DOHH2 (cell line): ENCODE measurements at regions not wholly inside any gene's neighbourhood (a gene's known extent, or its start where the extent isn't known, plus 50 kb on each side); places are given as distances from the start of the nearest gene placed in this dataset.

Experiments used
- H3F3A ChIP-seq: fragments of 200-600 bp; sonication (generic), shearing (Covaris generic); 2 replicates; pipeline ENCODE4 v1.6.0; 2016; ENCODE audit warnings: antibody characterized with exemption, mild to moderate bottlenecking; ENCODE audit not compliant: control insufficient read depth, insufficient read depth
- H3K27ac ChIP-seq: fragments of 200-600 bp; sonication (generic); 2 replicates; pipeline ENCODE4 v1.5.1; 2014; ENCODE audit warnings: low read depth, mild to moderate bottlenecking, low read length, moderate library complexity
- H3K27me3 ChIP-seq: fragments of 200-600 bp; sonication (generic); 2 replicates; pipeline ENCODE4 v1.6.1; 2014; ENCODE audit warnings: mild to moderate bottlenecking, low read length, mixed read lengths; ENCODE audit not compliant: control insufficient read depth
- H3K36me3 ChIP-seq: fragments of 200-600 bp; sonication (generic); 2 replicates; pipeline ENCODE4 v1.6.1; 2014; ENCODE audit warnings: mild to moderate bottlenecking, low read length, moderate library complexity, mixed read lengths; ENCODE audit not compliant: control insufficient read depth
- H3K4me1 ChIP-seq: fragments of 200-600 bp; sonication (generic); 2 replicates; pipeline ENCODE4 v1.6.1; 2014; ENCODE audit warnings: mild to moderate bottlenecking, low read length, mixed read lengths; ENCODE audit not compliant: control insufficient read depth
- H3K4me2 ChIP-seq: fragments of 200-600 bp; sonication (generic); 2 replicates; pipeline ENCODE4 v1.6.0; 2014; ENCODE audit warnings: mild to moderate bottlenecking, low read length, moderate library complexity
- H3K4me3 ChIP-seq: fragments of 200-600 bp; sonication (generic); 2 replicates; pipeline ENCODE4 v1.5.1; 2014; ENCODE audit warnings: mild to moderate bottlenecking, low read length, mixed read lengths
- H3K79me2 ChIP-seq: fragments of 200-600 bp; sonication (generic); 2 replicates; pipeline ENCODE4 v1.6.1; 2014; ENCODE audit warnings: mild to moderate bottlenecking, low read length, mixed read lengths; ENCODE audit not compliant: control insufficient read depth
- H3K9me2 ChIP-seq: fragments of 200-600 bp; sonication (generic); replicated peaks from 2 replicates; pipeline ENCODE4 v1.6.1; 2014; ENCODE audit warnings: mild to moderate bottlenecking, low read length, mixed read lengths; ENCODE audit not compliant: control insufficient read depth
- H3K9me3 ChIP-seq: fragments of 200-600 bp; sonication (generic); 2 replicates; pipeline ENCODE4 v1.6.1; 2014; ENCODE audit warnings: antibody characterized with exemption, low read length, mixed read lengths; ENCODE audit not compliant: control insufficient read depth, insufficient read depth
- H4K20me1 ChIP-seq: fragments of 200-600 bp; sonication (generic); 2 replicates; pipeline ENCODE4 v1.6.0; 2014; ENCODE audit warnings: low read depth, mild to moderate bottlenecking, antibody characterized with exemption, low read length, moderate library complexity; ENCODE audit not compliant: control insufficient read depth, insufficient read depth
- EZH2phosphoT487 ChIP-seq: fragments of 200-600 bp; sonication (generic); IDR thresholded peaks from 2 replicates; pipeline ENCODE4 v1.6.1; 2017; ENCODE audit warnings: borderline replicate concordance, mild to moderate bottlenecking, antibody characterized with exemption, low read length, moderate library complexity, mixed read lengths
- TF ChIP-seq, protein P1 (sequence below): fragments of 200-600 bp; sonication (generic); IDR thresholded peaks from one replicate; pipeline ENCODE4 v1.5.1; 2014; ENCODE audit warnings: antibody characterized with exemption, mild to moderate bottlenecking, low read depth, low read length; ENCODE audit not compliant: poor library complexity, severe bottlenecking

DNA sequence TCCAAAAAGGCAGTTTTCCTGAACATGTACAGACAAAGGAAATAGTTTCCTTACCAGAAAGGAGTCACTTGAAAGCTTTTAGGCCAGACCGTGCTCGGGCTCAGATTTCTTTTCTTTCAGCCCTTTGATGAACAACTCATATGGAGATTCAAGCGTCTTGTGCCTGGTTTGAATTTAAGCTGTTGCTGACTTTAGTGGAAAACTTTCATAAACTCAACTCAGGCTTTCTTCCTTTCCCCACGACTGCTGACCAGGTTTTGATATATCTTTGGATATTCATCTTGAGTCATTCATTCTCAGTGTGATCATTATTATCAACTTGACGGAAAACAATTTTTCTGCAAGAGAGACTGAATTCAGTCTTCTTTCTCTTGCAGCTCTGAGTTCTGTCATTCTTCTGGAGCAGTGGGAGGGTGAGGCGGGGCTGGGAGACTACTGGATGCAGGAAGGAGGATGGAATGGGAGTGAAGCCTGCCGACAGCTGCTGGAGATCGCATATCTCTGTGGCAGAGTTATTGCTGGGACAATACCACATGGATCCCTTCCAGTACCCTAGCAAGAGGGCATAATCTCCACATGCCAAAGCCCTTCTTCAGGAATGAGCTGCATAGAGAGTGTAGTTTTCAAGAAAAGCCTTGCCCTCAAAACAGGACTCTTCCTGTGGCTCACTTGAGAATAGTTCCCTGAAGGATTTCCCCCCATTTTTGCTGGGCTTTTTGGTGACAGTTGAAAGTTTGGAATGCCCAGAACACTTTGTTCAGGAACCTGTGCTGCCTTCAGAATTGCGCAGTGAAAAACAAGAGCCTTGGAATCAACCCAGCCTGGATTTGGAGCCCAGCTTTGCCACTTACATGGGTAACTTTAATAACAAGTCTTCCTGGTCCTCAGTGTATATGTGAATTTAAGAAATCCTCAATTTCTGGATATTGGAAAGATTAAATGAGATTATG is 364.4 kb downstream of the ZNF521 start:
- Histone ChIP-seq H3K79me2 (no peaks in the 10 kb centered on the region), H3K4me2 (no peak overlapping the region), H3K9me3 (no peaks in the 10 kb centered on the region), H4K20me1 (no peaks in the 10 kb centered on the region), H3K9me2 (no peaks in the 10 kb centered on the region), H3F3A (no peaks in the 10 kb centered on the region), H3K4me1 (no peaks in the 10 kb centered on the region), H3K36me3 (no peaks in the 10 kb centered on the region), H3K27me3 (no peaks in the 10 kb centered on the region), H3K4me3 (no peak overlapping the region), H3K27ac (no peak overlapping the region)
- no peak for TF ChIP-seq EZH2phosphoT487
- TF ChIP-seq, protein P1, sequence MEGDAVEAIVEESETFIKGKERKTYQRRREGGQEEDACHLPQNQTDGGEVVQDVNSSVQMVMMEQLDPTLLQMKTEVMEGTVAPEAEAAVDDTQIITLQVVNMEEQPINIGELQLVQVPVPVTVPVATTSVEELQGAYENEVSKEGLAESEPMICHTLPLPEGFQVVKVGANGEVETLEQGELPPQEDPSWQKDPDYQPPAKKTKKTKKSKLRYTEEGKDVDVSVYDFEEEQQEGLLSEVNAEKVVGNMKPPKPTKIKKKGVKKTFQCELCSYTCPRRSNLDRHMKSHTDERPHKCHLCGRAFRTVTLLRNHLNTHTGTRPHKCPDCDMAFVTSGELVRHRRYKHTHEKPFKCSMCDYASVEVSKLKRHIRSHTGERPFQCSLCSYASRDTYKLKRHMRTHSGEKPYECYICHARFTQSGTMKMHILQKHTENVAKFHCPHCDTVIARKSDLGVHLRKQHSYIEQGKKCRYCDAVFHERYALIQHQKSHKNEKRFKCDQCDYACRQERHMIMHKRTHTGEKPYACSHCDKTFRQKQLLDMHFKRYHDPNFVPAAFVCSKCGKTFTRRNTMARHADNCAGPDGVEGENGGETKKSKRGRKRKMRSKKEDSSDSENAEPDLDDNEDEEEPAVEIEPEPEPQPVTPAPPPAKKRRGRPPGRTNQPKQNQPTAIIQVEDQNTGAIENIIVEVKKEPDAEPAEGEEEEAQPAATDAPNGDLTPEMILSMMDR = no peak

DNA sequence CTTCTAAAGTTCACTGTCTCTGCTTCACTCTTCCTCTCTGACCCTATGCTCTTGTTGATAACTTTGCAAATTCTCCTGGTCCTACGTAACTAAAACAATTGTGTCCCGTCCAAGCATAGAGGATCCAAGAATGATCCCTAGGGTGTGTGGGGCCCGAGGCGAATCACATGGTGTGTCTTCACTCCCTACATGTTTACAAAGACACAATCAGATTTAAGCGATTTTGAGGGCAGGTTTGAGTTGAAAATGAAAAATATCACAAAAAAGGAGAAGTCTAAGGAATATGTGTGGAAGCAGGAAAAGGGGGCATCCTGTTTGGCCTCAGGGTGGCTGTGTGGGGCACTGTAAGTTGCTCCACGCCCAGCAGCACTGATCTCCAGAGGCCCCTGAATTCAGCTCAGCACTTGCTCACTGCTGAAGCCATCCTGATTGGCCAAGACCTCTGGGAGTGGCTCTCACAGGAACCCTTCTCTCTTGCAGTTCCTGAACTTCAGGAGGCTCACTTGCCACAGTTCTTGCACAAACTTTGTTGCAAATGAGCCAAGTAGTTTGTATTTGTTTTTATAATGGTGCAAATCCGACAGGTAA is 363.6 kb downstream of the ZNF521 start:
- H3K27me3 ChIP-seq = no peaks in the 10 kb centered on the region
- no peaks in the 10 kb centered on the region for H3K36me3 ChIP-seq
- no peaks in the 10 kb centered on the region for H3K9me3 ChIP-seq
- H3K27ac ChIP-seq = no peak overlapping the region
- H3K79me2 ChIP-seq = no peaks in the 10 kb centered on the region
- no peak for TF ChIP-seq EZH2phosphoT487
- TF ChIP-seq, protein P1 = no peak
- H3K9me2 ChIP-seq = no peaks in the 10 kb centered on the region
- H3K4me2 ChIP-seq = no peak overlapping the region
- no peaks in the 10 kb centered on the region for H3F3A ChIP-seq
- H4K20me1 ChIP-seq = no peaks in the 10 kb centered on the region
- no peaks in the 10 kb centered on the region for H3K4me1 ChIP-seq
- H3K4me3 ChIP-seq = no peak overlapping the region

DNA sequence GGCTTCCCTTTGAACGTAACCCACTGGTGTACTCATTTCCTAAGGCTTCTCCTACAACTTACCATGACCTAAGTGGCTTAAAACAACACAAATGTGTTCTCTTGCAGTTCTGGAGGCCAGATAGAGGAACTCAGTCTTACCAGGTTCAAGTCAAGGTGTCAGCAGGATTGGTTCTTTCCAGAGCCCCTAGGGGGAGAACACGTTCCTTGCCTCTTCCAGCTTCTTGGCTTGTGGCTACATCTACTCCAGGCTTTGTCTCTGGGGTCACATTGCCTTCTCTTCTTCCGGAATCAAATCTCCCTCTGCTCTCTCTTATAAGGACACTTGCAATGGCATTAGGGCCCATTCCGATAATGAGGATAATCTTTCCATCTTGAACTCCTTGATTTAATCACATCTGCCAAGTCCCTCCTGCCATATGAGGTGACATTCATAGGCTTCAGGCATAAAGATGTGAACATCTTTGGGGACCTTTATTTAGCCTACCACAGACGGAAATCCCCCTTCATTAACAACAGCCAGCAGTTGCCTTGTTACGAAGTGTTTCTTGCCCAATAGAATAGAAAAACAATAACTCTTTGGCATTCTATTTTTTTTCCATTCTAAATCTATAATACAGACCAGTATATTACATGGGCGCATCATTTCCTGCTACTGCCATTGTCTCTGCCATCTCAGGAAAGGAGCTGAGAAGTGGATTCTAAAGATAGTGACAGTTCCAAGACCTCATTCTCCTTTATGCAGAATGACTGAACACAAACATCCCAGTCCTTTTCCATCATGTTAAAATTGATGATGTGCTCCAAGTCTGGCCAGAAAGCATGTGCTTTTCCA is 362.0 kb downstream of the ZNF521 start:
- Histone ChIP-seq H3K4me2 (no peak overlapping the region), H3K27me3 (no peaks in the 10 kb centered on the region), H3K79me2 (no peaks in the 10 kb centered on the region), H3K4me1 (no peaks in the 10 kb centered on the region), H4K20me1 (no peaks in the 10 kb centered on the region), H3K27ac (no peak overlapping the region), H3K36me3 (no peaks in the 10 kb centered on the region), H3F3A (no peaks in the 10 kb centered on the region), H3K4me3 (no peak overlapping the region), H3K9me3 (no peaks in the 10 kb centered on the region), H3K9me2 (no peaks in the 10 kb centered on the region)
- no peak for TF ChIP-seq EZH2phosphoT487
- TF ChIP-seq, protein P1 = no peak
